GM10248 (cell line): ENCODE measurements at regions not wholly inside any gene's neighbourhood (a gene's known extent, or its start where the extent isn't known, plus 50 kb on each side); places are given as distances from the start of the nearest gene placed in this dataset.

Experiments used
- CTCF ChIA-PET: fragments of 300-600 bp; sonication (Branson Sonifier 250); formaldehyde crosslinking; extraction: SDS; loops from one replicate; lab custom pipeline; 2021; ENCODE audit warnings: antibody characterized with exemption; lab: Yijun Ruan, JAX
- POLR2A ChIA-PET: fragments of 350-650 bp; sonication (Branson Sonifier 250); formaldehyde crosslinking; extraction: SDS; loops from one replicate; lab custom pipeline; 2020; ENCODE audit warnings: antibody characterized with exemption; lab: Yijun Ruan, JAX
- DNase-seq: peaks from one replicate; pipeline ENCODE4 v3.0.0; 2012; ENCODE audit errors: extremely low spot score
- CTCF ChIP-seq: IDR thresholded peaks from 2 replicates; pipeline ENCODE4 v1.5.1; 2012; ENCODE audit warnings: mild to moderate bottlenecking, low read depth; ENCODE audit errors: extremely low read depth, missing control alignments, control extremely low read depth

GRCh38 chr10:132467464-132468149, 70.0 kb upstream of the INPP5A start:
- no peak for TF ChIP-seq CTCF
- ChIA-PET POLR2A (no interaction called here), CTCF (interaction anchor here (1.5 kb wide), 1 partner anchor 189 kb away, joined by 4 read pairs; no protein-coding TSS in a partner anchor)
- DNase-seq, result no peak

GRCh38 chr10:132468216-132468615, 69.4 kb upstream of the INPP5A start:
- POLR2A ChIA-PET, result no interaction called here
- no peak for DNase-seq
- TF ChIP-seq CTCF, result no peak
- CTCF ChIA-PET, result interaction anchor here (1.5 kb wide), 1 partner anchor 188 kb away, joined by 4 read pairs; no protein-coding TSS in a partner anchor

GRCh38 chr10:132468651-132469050, 68.9 kb upstream of the INPP5A start:
- POLR2A ChIA-PET, result no interaction called here
- CTCF ChIA-PET, result interaction anchor here (1.5 kb wide), 1 partner anchor 188 kb away, joined by 4 read pairs; no protein-coding TSS in a partner anchor
- no peak for TF ChIP-seq CTCF
- DNase-seq, result no peak

GRCh38 chr10:132469197-132469884, 68.2 kb upstream of the INPP5A start:
- ChIA-PET POLR2A (no interaction called here), CTCF (no interaction called here)
- DNase-seq, result no peak
- no peak for TF ChIP-seq CTCF

GRCh38 chr10:132470410-132471124, 67.0 kb upstream of the INPP5A start:
- DNase-seq, result no peak
- POLR2A ChIA-PET, result no interaction called here
- CTCF ChIA-PET, result interaction anchor here (1.2 to 1.7 kb wide), 2 partner anchors 10 to 37 kb away, joined by 3 to 4 read pairs; no protein-coding TSS in a partner anchor
- no peak for TF ChIP-seq CTCF

GRCh38 chr10:132471125-132471451, 66.5 kb upstream of the INPP5A start:
- DNase-seq, result no peak
- no peak for TF ChIP-seq CTCF
- POLR2A ChIA-PET, result no interaction called here
- CTCF ChIA-PET, result interaction anchor here (1.2 to 1.7 kb wide), 2 partner anchors 11 to 36 kb away, joined by 3 to 4 read pairs; no protein-coding TSS in a partner anchor
